Stimulated activated effector memory CD8-positive, alpha-beta T cell treated with anti-CD3 and anti-CD28 coated beads, Interleukin-12 subunit alpha, Interleukin-12 subunit beta, amount 100 ng/mL, for 72 hours (primary cell): ENCODE measurements at regions not wholly inside any gene's neighbourhood (a gene's known extent, or its start where the extent isn't known, plus 50 kb on each side); places are given as distances from the start of the nearest gene placed in this dataset.

Experiments used
- ATAC-seq: fragments of 150-1000 bp; cut with Tn5 transposase; 2 replicates; pipeline ENCODE4 v1.10.0; 2021
- DNase-seq, 2 donors: peaks; one replicate each; pipeline ENCODE4 v3.0.0; 2021 to 2022; ENCODE audit warnings: low spot score in 2 of 2
- H3K27ac Mint-ChIP-seq: one replicate; pipeline ENCODE4 v1.8.0; 2022; ENCODE audit warnings: mild to moderate bottlenecking, mixed read lengths
- H3K36me3 Mint-ChIP-seq: one replicate; pipeline ENCODE4 v1.8.0; 2022; ENCODE audit warnings: mild to moderate bottlenecking, mixed read lengths
- H3K4me1 Mint-ChIP-seq: one replicate; pipeline ENCODE4 v1.8.0; 2022; ENCODE audit warnings: mixed read lengths
- H3K4me3 Mint-ChIP-seq: one replicate; pipeline ENCODE4 v1.8.0; 2022; ENCODE audit warnings: mild to moderate bottlenecking, mixed read lengths
- H3K9me3 Mint-ChIP-seq: one replicate; pipeline ENCODE4 v1.8.0; 2022; ENCODE audit warnings: mixed read lengths

DNA sequence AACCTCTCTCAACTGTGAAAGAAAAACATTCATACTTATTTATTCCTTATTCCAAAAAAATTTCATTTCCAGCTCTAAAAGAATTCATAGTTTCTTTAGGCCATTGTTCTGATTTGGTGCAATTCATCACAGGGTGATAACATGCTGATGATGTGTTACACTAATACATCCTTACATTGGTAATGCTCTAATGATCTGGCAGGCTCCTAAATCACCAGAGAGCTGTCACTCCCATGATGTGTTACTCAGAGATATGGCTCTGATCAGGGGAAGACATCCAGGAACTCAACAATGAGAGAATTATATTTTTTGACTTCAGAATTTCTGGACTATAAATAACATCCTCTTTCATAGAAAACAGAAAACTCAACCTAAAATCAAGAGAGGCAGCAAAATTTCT is 209.3 kb downstream of the CHD9NB start:
- Mint-ChIP-seq H3K4me3 (no peak overlapping the region), H3K9me3 (no peaks in the 10 kb centered on the region)
- ATAC-seq = no peak

GRCh38 chr16:52837251-52837650 is 215.4 kb downstream of the CHD9NB start:
- DNase-seq (no peak), ATAC-seq (no peak)
- Mint-ChIP-seq H3K4me3 (no peak overlapping the region), H3K9me3 (no peaks in the 10 kb centered on the region), H3K4me1 (no peaks in the 10 kb centered on the region), H3K27ac (no peak overlapping the region), H3K36me3 (no peaks in the 10 kb centered on the region)

More for the DNA sequence above, 209.3 kb downstream of the CHD9NB start:
- no peak overlapping the region for H3K27ac Mint-ChIP-seq
- H3K4me1 Mint-ChIP-seq = no peaks in the 10 kb centered on the region
- H3K36me3 Mint-ChIP-seq = no peaks in the 10 kb centered on the region
- no peak for DNase-seq

DNA sequence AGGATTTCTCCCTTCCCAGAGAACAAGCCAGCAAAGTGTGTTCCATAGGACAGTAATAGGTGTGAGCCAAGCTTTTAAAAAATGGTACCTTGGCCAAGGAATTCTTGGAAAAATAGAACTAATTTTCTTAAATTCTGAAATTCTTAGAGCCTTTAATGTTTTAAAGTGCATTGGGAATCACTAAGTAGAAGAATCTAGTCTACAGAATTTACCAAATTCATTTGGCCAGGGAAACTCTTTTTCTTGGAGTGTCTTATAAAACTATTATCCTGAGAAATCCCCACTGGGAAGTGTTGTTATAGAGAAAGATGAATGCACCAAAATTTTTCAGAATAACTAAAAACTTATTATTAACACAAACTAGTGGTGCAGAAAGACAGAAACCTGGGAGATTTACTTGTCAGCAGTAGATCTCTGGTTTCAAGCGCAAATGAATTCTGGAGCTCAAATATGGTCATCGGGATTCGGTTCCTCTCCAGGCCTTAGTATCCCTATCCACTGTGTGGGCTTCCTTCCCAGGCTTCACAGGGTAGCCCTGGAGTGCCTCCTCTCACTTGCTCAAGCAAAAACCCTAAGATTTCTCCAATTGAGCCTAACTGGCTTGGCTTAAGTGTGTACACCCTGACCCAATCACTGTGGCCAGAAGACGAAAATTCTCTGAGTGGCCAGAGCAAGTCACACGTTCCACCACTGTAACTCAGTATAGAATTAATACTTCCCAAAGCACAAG is 217.8 kb downstream of the CHD9NB start:
- no peaks in the 10 kb centered on the region for H3K36me3 Mint-ChIP-seq
- H3K9me3 Mint-ChIP-seq = no peaks in the 10 kb centered on the region
- DNase-seq (no peak), ATAC-seq (no peak)
- no peak overlapping the region for H3K4me3 Mint-ChIP-seq
- H3K27ac Mint-ChIP-seq = no peak overlapping the region
- H3K4me1 Mint-ChIP-seq = no peaks in the 10 kb centered on the region

- ATAC-seq (no peak), DNase-seq (no peak)
- no peaks in the 10 kb centered on the region for H3K36me3 Mint-ChIP-seq
- H3K4me3 Mint-ChIP-seq = no peak overlapping the region
- no peaks in the 10 kb centered on the region for H3K9me3 Mint-ChIP-seq
- H3K27ac Mint-ChIP-seq = no peak overlapping the region
- no peaks in the 10 kb centered on the region for H3K4me1 Mint-ChIP-seq
Measured at GRCh38 chr16:52832771-52833170, 219.9 kb downstream of the CHD9NB start.

DNA sequence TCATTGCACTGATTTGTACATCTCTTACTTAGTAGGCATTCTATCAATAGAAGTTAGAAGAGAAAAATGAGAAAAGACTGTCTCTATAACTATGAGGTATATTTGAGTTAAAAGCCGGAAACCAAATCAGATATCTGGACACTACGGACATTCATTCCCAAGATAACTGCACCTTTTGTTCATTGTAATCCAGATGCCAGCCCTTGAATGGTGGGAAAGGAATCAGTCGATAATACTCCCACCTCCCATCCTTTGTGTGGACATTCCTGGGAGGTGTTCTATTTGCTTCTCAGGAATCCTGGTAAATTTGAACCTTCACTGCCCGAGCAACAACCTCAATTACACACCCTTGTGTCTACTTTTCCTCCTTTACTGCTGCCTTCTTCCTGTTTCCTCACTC is 225.2 kb downstream of the CHD9NB start:
- no peak overlapping the region for H3K4me3 Mint-ChIP-seq
- DNase-seq = no peak
- no peaks in the 10 kb centered on the region for H3K4me1 Mint-ChIP-seq
- H3K9me3 Mint-ChIP-seq = peaks cover 8% of the 10 kb centered on the region
- ATAC-seq = no peak
- H3K27ac Mint-ChIP-seq = no peak overlapping the region
- no peaks in the 10 kb centered on the region for H3K36me3 Mint-ChIP-seq

- H3K4me3 Mint-ChIP-seq = no peak overlapping the region
Measured at GRCh38 chr16:52825892-52826291, 226.8 kb downstream of the CHD9NB start.

GRCh38 chr16:52819808-52820207 is 232.9 kb downstream of the CHD9NB start:
- no peak for ATAC-seq
- no peaks in the 10 kb centered on the region for H3K9me3 Mint-ChIP-seq
- no peaks in the 10 kb centered on the region for H3K36me3 Mint-ChIP-seq
- H3K4me1 Mint-ChIP-seq = no peaks in the 10 kb centered on the region
- no peak overlapping the region for H3K27ac Mint-ChIP-seq
- DNase-seq = no peak
- H3K4me3 Mint-ChIP-seq = no peak overlapping the region

More at GRCh38 chr16:52825892-52826291, 226.8 kb downstream of the CHD9NB start:
- Mint-ChIP-seq H3K4me1 (no peaks in the 10 kb centered on the region), H3K36me3 (no peaks in the 10 kb centered on the region), H3K27ac (peak overlapping the region; percentile 23), H3K9me3 (peaks cover 8% of the 10 kb centered on the region)
- ATAC-seq (no peak), DNase-seq (no peak)

GRCh38 chr16:52819405-52819804 is 233.3 kb downstream of the CHD9NB start:
- no peak for ATAC-seq
- no peaks in the 10 kb centered on the region for H3K36me3 Mint-ChIP-seq
- no peak overlapping the region for H3K27ac Mint-ChIP-seq
- H3K4me3 Mint-ChIP-seq = no peak overlapping the region
- H3K9me3 Mint-ChIP-seq = no peaks in the 10 kb centered on the region
- DNase-seq = no peak
- no peaks in the 10 kb centered on the region for H3K4me1 Mint-ChIP-seq

DNA sequence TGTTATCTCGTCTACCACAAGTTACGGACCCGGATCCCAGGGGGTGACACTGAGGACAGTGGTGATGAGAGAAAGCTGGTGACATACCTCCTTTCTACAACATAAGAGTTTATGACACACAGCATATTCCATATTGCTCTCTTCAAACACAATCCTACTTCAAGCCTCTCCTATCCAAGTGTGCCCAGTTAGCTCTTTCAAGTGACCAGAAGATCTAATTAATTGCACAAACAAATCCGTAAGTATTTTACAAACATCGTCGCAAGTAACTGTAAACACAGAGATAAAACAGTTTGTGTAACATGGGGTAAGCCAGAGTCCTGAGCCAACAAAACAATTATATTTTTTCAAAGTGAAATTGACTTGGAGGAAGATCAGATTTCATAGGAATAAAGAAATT is 235.0 kb downstream of the CHD9NB start:
- DNase-seq = no peak
- Mint-ChIP-seq H3K4me1 (no peaks in the 10 kb centered on the region), H3K4me3 (no peak overlapping the region), H3K36me3 (no peaks in the 10 kb centered on the region), H3K9me3 (no peaks in the 10 kb centered on the region), H3K27ac (no peak overlapping the region)
- ATAC-seq = no peak

DNA sequence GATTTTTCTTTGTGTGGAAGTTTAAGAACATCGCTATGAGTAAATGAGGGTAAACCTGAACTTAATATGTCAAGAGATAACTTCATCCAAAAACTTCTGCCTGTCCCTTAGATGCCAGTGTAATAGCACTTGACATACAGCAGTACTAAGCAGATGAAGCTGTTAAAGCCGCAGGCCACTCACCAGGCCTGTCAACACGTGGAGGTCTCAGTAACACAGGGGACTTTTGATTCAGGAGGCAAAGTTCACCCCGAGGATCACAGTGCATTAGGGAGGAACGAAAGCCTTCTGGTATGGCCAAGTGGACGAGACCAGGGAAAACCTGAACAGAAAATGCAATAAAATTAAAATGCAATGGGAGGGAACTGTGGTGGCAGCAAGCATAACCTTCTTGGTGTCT is 235.7 kb downstream of the CHD9NB start:
- no peak overlapping the region for H3K4me3 Mint-ChIP-seq

GRCh38 chr16:52812678-52813556 is 239.8 kb downstream of the CHD9NB start:
- H3K27ac Mint-ChIP-seq = no peak overlapping the region
- no peak overlapping the region for H3K4me3 Mint-ChIP-seq
- no peaks in the 10 kb centered on the region for H3K36me3 Mint-ChIP-seq
- no peaks in the 10 kb centered on the region for H3K9me3 Mint-ChIP-seq
- DNase-seq (no peak), ATAC-seq (no peak)
- H3K4me1 Mint-ChIP-seq = no peaks in the 10 kb centered on the region

More for the DNA sequence above, 235.7 kb downstream of the CHD9NB start:
- no peak overlapping the region for H3K27ac Mint-ChIP-seq
- no peaks in the 10 kb centered on the region for H3K36me3 Mint-ChIP-seq
- H3K9me3 Mint-ChIP-seq = no peaks in the 10 kb centered on the region
- H3K4me1 Mint-ChIP-seq = no peaks in the 10 kb centered on the region
- DNase-seq (no peak), ATAC-seq (no peak)

- H3K4me3 Mint-ChIP-seq = no peak overlapping the region
- no peaks in the 10 kb centered on the region for H3K36me3 Mint-ChIP-seq
- H3K27ac Mint-ChIP-seq = no peak overlapping the region
- peaks cover 2% of the 10 kb centered on the region for H3K9me3 Mint-ChIP-seq
- no peak for DNase-seq
- H3K4me1 Mint-ChIP-seq = no peaks in the 10 kb centered on the region
- no peak for ATAC-seq
Measured at GRCh38 chr16:52805559-52806168, 247.0 kb downstream of the CHD9NB start.

DNA sequence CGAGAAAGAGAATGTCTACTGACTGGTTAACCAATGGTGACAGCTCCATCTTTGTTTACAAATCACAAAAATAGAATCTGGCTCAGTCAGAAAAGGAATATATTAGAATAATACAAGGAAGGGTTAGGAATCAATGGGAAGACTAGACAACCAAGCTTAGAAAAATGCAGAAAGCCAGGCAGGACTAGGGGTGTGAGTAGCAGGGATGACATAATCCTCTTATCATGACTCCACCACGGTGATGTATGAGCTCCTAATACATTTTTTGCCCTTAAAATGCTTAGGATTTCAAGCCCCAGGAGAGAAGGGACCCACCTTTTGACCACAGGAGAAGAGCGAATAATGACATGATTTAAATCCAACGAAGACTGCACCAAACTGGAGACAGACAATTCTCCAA is 252.3 kb downstream of the CHD9NB start:
- H3K27ac Mint-ChIP-seq = no peak overlapping the region
- H3K4me3 Mint-ChIP-seq = no peak overlapping the region
- no peak for DNase-seq
- H3K9me3 Mint-ChIP-seq = peaks cover 6% of the 10 kb centered on the region
- no peaks in the 10 kb centered on the region for H3K36me3 Mint-ChIP-seq
- no peaks in the 10 kb centered on the region for H3K4me1 Mint-ChIP-seq
- no peak for ATAC-seq

GRCh38 chr16:52799149-52799548 is 252.2 kb upstream of the TOX3 start:
- Mint-ChIP-seq H3K27ac (no peak overlapping the region), H3K36me3 (no peaks in the 10 kb centered on the region), H3K4me3 (no peak overlapping the region), H3K9me3 (peaks cover 6% of the 10 kb centered on the region), H3K4me1 (no peaks in the 10 kb centered on the region)
- no peak for DNase-seq
- ATAC-seq = no peak

- no peak for ATAC-seq
- DNase-seq = no peak
- Mint-ChIP-seq H3K27ac (no peak overlapping the region), H3K36me3 (no peaks in the 10 kb centered on the region), H3K4me1 (no peaks in the 10 kb centered on the region), H3K4me3 (no peak overlapping the region), H3K9me3 (no peaks in the 10 kb centered on the region)
Measured at GRCh38 chr16:52787709-52788108, 240.8 kb upstream of the TOX3 start.

GRCh38 chr16:52786091-52786490 is 239.1 kb upstream of the TOX3 start:
- H3K36me3 Mint-ChIP-seq = no peaks in the 10 kb centered on the region
- no peaks in the 10 kb centered on the region for H3K4me1 Mint-ChIP-seq
- ATAC-seq = no peak
- no peak overlapping the region for H3K27ac Mint-ChIP-seq
- H3K9me3 Mint-ChIP-seq = peaks cover 2% of the 10 kb centered on the region
- no peak for DNase-seq
- no peak overlapping the region for H3K4me3 Mint-ChIP-seq
